ENCODE measurements at regions not wholly inside any gene's neighbourhood (a gene's known extent, or its start where the extent isn't known, plus 50 kb on each side); places are given as distances from the start of the nearest gene placed in this dataset.
A peak's percentile ranks its signal among the peaks of the same experiment; 100 is the strongest.
"Not testable (repeated sequence)": the region's sequence is repeated elsewhere in the genome, so short reads cannot be mapped to it uniquely, and the experiment has no call there.

GRCh38 chr4:179372242-179372641 is 1930.0 kb upstream of the AGA start:
- peak; percentile 43 for DNase-seq (ENCODE audit: low read depth, low spot score)
- in situ Hi-C loops (cut with HindIII; ENCODE audit: low sequenced_read_pairs): no loop called here
- TF ChIP-seq, protein P1, sequence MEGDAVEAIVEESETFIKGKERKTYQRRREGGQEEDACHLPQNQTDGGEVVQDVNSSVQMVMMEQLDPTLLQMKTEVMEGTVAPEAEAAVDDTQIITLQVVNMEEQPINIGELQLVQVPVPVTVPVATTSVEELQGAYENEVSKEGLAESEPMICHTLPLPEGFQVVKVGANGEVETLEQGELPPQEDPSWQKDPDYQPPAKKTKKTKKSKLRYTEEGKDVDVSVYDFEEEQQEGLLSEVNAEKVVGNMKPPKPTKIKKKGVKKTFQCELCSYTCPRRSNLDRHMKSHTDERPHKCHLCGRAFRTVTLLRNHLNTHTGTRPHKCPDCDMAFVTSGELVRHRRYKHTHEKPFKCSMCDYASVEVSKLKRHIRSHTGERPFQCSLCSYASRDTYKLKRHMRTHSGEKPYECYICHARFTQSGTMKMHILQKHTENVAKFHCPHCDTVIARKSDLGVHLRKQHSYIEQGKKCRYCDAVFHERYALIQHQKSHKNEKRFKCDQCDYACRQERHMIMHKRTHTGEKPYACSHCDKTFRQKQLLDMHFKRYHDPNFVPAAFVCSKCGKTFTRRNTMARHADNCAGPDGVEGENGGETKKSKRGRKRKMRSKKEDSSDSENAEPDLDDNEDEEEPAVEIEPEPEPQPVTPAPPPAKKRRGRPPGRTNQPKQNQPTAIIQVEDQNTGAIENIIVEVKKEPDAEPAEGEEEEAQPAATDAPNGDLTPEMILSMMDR (IDR thresholded peaks at IDR 0.05; ENCODE audit: low read depth, low read length): no peak
- H3K4me3 ChIP-seq (ENCODE audit: low read depth, low read length): no peak overlapping the region

DNA sequence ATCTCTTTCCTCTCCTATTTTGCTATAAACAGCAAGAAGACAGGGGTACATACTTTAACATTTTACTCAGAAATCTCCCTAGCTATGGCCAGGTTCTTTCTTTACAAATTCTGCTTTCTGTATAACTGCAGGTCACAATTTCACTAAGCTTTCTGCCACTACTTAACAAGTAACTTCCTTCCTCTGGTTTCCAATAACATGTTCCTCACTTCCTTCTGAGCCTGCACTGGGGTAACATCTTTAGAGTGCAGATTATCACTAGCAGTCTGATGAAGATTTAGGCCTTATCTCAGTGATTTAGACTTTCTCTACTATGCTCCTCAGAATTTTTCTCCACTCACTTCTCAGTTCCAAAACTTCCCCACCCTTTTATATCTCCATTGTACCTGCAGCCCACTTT is 1930.5 kb upstream of the AGA start:
- in situ Hi-C loops (cut with HindIII; ENCODE audit: low sequenced_read_pairs): no loop called here
- no peak for DNase-seq (ENCODE audit: low read depth, low spot score)
- no peak overlapping the region for H3K4me3 ChIP-seq (ENCODE audit: low read depth, low read length)
- TF ChIP-seq, protein P1 (IDR thresholded peaks at IDR 0.05; ENCODE audit: low read depth, low read length): no peak

- in situ Hi-C loops (cut with HindIII; ENCODE audit: low sequenced_read_pairs); H3K4me3 ChIP-seq (ENCODE audit: low read depth, low read length): not testable (repeated sequence)
Observed at GRCh38 chr4:179378847-179379246, 1936.6 kb upstream of the AGA start.

DNA sequence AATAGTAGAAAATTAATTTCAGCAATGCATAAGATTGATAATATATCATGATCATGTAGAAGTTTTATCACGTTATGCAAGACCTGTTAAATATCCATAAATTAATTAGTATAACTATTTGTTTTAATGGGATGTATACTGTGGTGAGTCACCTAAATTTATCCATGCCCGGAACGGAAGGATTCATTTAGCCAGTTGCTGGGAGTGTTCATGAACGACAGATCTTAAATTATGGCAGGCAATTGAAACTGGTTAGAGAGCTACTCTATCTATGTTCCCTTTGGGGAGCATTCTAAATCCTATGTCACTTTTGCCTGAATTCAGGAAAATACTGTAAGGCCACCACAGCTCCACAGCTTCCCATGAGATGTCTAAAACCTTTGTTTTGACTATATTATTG is 1950.5 kb upstream of the AGA start:
- in situ Hi-C loops (cut with HindIII; ENCODE audit: low sequenced_read_pairs): no loop called here
- no peak overlapping the region for H3K4me3 ChIP-seq (ENCODE audit: low read depth, low read length)
- TF ChIP-seq, protein P1 (IDR thresholded peaks at IDR 0.05; ENCODE audit: low read depth, low read length): no peak
- no peak for DNase-seq (ENCODE audit: low read depth, low spot score)

More at GRCh38 chr4:179378847-179379246, 1936.6 kb upstream of the AGA start:
- not testable (repeated sequence) for DNase-seq (ENCODE audit: low read depth, low spot score)

GRCh38 chr4:179398414-179398813 is 1956.2 kb upstream of the AGA start:
- in situ Hi-C loops (cut with HindIII; ENCODE audit: low sequenced_read_pairs): no loop called here
- no peak for DNase-seq (ENCODE audit: low read depth, low spot score)
- TF ChIP-seq, protein P1 (IDR thresholded peaks at IDR 0.05; ENCODE audit: low read depth, low read length): no peak
- no peak overlapping the region for H3K4me3 ChIP-seq (ENCODE audit: low read depth, low read length)

- TF ChIP-seq, protein P1 (IDR thresholded peaks at IDR 0.05; ENCODE audit: low read depth, low read length): no peak
- in situ Hi-C loops (cut with HindIII; ENCODE audit: low sequenced_read_pairs): no loop called here
- no peak overlapping the region for H3K4me3 ChIP-seq (ENCODE audit: low read depth, low read length)
- no peak for DNase-seq (ENCODE audit: low read depth, low spot score)
Observed at GRCh38 chr4:179399054-179399782, 1957.0 kb upstream of the AGA start.

- peak; percentile 13 for DNase-seq (ENCODE audit: low read depth, low spot score)
- TF ChIP-seq, protein P1 (IDR thresholded peaks at IDR 0.05; ENCODE audit: low read depth, low read length): no peak
- in situ Hi-C loops (cut with HindIII; ENCODE audit: low sequenced_read_pairs): no loop called here
- no peak overlapping the region for H3K4me3 ChIP-seq (ENCODE audit: low read depth, low read length)
Observed at GRCh38 chr4:179415037-179415846, 1973.0 kb upstream of the AGA start.

All from astrocyte of the spinal cord (primary cell).